HG03135 (cell line): ENCODE measurements at regions not wholly inside any gene's neighbourhood (a gene's known extent, or its start where the extent isn't known, plus 50 kb on each side); places are given as distances from the start of the nearest gene placed in this dataset.

Experiments
- ATAC-seq: cut with Tn5 transposase; IDR thresholded peaks from one replicate; pipeline ENCODE4 v1.9.1; 2021; ENCODE audit warnings: mild to moderate bottlenecking, moderate library complexity; ENCODE audit not compliant: unreplicated experiment

DNA sequence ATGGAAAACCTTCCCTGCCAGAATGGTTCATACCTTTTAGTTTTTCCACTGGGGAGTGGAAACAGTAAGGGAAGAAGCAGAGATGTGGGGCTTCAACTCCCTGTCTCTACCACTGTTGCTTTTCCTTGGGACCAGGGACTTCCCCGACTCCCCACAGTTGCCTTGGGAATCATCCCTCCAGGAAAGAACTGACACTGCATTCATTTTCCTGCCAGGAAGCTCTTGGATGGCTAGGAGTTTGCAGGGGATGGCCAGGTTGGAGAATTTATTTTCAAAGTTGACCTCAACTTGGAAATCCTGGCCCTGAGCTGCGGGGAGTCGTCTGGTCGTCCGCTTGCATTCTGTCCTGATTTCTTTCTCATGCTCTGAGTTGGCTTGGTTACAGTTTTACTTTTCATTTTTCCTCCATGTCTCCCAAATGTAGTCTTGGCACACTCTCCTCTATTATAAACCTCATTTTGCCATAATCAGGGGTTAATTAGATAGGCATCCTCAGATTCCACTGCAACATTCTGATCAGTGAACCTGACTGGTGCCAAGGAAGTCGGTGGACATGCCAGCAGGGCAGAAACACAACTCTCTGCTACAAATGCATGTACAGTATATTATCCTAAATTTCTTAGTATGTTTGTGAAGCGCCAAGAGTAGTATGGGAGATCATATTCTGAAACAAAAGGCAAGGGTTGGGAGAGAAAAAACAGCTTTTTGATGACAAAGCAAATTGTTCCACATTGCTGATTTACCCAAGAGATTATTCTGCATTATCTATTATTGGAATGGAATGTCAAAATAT is 220.5 kb upstream of the XYLT1 start:
- ATAC-seq, result no peak

DNA sequence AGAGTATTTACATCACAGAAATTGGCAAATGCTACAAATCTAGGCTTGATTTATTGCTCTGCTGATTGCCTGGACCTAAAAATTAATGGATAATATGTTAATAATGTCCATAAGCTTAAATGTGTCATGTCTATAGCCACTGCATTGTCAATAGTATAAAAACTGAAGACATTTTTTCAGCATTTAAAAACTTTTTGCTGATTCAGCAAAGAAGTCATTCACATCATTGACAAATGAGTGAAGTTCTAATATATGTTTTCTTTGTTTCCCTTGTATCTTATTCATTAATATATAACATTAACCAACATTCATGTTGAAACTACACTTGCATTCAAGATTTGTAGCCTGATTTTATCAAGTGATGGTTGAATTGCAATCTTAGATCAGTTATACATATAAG is 214.7 kb upstream of the XYLT1 start:
- no peak for ATAC-seq

DNA sequence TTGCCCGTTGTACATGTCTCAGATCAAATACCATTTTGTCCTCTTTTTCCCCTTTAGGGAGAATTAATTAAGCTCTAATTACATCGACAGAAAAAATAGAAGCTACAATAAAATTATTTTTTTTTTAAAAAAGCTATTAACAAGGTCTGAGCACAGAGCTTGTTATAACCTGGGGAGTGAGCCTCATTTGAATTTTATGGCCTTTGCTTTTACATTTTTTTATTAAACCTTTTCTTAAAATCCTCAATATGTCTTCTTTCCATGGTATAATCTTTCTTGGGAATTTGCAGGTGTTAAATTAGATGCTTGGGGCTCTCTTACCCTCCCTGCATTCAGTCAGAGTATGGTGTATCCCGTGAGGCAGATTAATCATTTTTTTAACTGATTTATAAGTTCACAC is 212.5 kb upstream of the XYLT1 start:
- ATAC-seq, result no peak

DNA sequence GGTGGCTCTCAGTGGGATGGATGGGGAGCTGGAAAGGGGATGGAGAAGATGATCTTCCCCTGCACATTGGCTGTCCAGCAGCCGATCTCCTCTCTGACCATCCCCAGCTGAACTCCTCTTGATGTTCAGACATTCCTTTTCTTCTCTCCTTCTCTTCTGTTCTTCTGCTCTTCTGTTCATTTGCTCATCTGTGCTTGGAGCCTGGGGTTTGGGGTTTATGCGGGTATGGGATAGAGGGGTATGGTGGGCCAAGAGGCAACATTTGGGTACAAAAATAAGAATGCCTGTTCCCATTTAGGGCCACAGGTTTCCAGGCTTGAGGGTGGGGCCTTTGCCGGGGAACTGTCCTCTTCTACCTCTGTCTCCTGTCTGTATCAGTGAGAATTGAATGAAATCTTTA is 205.4 kb upstream of the XYLT1 start:
- no peak for ATAC-seq

DNA sequence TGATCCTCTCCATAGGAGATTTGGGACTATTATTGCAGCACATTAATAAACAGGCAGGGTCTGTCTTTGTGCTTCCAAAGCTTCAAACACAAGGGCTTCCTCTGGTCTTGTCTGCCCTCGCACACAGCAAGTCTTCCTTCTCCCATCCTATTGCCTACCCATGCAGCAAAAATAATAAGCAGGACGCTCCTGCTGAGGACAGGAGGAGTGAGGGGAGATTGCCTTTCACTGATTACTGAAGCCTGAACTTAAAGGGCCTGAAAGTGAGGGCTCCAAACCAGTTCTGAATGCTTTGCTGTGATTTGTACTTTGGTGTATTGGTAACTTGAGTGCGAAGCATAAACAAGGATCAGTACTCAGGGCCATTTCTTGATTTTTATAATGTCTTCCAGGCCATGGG is 197.6 kb upstream of the XYLT1 start:
- ATAC-seq, result no peak

DNA sequence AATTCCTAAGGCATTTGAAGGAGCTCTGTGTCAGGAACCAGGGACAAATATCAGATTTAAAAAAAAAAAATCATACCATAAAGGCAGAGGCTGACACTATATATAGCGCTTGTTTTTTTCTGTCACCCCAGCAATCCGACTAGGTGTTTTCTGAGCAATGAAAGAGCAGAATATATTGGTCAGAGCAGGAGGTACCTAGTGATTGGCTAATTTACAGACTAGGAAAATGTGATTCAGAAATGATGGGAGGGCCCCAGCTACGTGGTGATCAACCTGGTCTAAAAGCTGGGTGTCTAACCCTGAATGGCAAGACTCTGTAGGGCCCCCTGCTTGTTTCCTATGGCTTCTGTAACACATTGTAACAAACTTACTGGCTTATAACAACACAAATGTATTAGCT is 195.5 kb upstream of the XYLT1 start:
- no peak for ATAC-seq

DNA sequence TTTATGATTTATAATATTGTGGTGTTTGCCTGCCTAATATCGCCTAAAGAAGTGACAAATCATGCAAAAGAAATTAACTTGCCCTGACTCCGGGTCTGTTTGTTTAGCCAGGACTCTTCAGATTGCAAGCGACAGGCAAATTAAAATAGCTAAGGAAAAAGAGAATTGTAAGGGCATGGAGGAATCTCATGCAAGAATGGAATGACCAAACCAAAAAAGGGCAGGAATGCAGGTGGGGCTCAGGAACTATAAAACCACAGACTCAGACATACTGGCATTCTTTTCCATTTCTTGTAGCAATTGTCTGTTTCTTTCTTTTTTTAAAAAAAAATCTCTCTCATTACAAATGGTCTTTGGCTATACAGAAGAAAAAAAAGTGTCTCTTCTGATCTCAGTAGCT is 188.1 kb upstream of the XYLT1 start:
- ATAC-seq, result no peak

DNA sequence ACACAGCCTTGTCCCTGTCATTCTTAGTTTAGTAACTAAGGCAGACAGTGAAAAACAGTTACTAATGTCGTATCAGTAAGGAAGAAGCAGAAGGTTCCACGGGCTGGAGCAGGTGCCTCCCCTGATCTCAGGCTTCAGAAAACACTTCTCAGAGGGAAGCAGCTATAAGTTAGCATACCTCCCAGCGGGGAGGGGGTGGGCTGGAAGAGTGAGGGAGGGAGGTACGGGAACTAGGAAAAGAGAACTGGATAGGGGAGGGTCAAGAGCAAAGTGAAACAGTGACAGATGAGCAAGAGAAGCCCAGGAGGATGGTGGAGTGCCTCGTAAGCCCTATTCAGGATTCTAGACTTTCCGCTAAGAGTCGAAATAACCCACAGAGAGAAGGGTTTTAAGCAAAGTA is 186.3 kb upstream of the XYLT1 start:
- ATAC-seq, result no peak

DNA sequence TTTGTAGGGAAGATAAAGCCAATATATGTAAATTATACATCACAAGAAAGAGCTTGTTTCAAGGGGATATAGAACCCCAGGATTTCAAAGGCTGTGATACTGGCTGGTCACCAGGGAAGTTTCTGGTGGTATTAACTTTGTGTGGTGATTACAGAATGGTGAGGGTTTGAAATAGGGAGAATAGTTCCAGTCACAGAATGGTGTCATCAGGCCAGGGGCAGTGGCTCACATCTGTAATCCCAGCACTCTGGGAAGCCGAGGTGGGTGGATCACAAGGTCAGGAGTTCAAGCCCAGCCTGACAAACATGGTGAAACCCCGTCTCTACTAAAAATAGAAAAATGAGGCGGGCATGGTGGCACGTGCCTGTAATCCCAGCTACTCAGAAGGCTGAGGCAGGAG is 183.8 kb upstream of the XYLT1 start:
- ATAC-seq, result no peak

DNA sequence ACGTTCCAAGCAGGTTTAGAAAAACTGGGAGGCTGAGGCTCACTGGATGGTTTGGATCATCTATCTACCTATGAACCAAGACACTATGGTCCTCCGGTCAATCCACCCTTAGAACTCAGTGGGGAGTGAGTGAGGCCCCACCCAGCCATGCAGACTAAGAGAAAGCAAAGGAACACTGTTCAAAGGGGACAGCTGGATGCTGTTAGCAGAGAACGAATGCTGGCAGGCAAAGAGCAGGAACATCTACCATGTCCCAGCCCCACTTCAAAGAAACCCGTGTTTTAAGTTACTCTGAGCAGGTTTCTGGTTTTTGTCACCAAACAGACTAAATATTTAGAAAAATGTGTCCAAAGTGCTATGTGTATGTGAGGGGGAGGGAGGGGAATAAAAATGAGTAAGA is 183.4 kb upstream of the XYLT1 start:
- no peak for ATAC-seq

DNA sequence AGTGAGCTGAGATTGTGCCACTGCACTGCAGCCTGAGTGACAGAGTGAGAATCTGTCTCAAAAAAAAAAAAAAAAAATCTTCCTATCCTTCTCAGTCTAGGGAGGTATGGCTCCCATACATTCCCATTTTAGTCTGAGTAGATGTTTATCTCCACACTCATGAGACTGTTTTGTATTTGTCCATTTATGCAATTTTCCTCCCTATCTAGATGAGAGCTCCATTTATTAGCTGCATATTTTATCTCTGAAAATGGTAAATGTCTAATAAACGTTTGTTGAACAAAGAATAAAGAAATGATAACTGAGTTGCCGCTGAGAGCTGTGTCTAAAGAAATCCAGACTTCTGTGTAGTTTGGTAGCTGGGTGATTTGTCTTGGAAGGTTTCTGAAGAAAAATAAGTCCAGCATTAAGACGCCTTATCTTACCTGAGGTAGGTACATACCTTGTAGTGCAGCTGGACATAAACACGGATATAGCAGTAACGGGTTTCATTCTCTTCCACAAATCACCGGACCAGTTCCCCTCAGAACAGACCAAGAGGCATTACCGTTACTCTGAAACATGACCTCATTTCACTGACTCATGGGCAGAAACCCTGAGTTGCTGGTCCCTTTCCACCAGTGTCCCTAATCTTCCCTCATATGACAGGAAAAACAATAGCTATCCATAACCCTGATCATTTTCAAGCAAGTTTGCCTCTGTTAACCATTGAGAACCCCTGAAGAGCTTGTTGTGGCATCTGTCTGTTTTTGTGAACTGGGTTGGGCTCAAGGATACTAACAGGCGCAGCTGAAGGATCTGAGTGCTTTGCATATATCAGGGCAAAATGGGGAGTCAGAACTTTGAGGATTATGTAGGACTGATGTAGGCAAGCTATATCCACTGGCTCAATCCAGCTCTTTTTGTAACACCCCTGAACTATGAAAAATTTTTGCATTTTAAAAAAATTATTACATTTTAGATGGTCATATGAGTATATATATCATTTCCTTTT is 177.4 kb upstream of the XYLT1 start:
- ATAC-seq, result no peak

DNA sequence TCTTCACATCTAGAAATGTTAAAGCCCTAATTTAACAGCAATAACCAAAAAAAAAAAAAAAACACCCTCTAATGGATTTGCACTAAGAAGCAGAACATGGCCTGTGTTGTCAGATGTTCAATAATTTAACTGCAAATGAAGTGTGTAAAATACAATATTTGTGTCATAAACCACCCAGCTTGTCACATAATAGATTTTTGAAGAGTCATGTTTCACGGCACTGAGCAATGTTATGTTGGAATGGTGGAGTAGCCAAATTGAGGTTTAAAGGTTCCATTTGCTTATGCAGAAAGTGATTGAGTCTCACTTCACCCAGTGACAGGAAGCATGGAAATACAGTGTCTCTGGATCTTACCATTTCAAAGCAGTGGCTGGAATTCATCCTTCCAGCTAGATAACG is 173.2 kb upstream of the XYLT1 start:
- ATAC-seq, result no peak

DNA sequence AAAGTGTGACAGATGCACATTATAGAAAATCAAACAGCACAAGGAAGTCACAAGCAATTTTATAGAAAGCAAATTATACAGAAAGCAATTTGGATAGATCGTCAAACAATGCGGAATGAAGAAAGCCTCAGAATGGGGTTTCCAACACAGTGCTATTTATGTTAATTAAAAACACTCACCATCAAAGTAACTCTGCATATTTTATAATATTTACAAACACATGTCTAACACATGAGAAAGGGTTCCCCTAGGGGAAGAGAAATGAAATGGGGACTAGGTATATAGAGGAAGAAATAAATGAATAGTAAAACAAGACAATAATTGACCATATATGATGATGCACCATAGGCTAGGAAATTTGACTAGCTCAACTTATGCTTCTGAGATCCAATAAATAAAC is 171.2 kb upstream of the XYLT1 start:
- ATAC-seq, result no peak

DNA sequence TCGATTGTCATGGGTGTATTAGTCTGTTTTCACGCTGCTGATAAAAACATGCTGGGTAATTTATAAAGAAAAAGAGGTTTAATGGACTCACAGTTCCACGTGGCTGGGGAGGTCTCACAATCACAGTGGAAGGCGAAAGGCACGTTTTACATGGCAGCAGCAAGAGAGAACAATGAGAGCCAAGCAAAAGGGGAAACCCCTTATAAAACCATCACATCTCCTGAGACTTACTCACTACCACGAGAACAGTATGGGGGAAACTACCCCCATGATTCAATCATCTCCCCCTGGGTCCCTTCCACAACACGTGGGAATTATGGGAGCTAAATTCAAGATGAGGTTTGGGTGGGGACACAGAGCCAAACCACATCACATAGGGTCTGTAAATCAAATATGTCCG is 167.4 kb upstream of the XYLT1 start:
- ATAC-seq, result no peak

DNA sequence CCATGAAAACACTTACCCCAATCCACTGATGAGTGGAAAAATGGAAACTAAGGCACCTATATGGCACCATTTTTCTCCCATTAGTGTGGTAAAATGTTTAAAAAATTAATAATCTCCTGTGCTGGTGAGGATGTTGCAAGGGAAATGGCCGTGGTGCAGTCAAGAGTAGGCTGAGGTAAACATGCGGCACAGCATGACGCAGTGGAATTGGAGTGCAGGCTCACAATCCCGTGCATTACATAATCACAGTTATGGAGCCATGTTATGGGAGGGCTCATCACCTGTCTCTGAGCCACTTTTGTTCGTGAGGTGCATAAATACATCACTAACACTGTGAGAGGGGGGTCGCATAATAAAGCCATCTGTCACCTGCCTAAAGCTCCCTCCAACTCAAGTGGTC is 164.4 kb upstream of the XYLT1 start:
- no peak for ATAC-seq

DNA sequence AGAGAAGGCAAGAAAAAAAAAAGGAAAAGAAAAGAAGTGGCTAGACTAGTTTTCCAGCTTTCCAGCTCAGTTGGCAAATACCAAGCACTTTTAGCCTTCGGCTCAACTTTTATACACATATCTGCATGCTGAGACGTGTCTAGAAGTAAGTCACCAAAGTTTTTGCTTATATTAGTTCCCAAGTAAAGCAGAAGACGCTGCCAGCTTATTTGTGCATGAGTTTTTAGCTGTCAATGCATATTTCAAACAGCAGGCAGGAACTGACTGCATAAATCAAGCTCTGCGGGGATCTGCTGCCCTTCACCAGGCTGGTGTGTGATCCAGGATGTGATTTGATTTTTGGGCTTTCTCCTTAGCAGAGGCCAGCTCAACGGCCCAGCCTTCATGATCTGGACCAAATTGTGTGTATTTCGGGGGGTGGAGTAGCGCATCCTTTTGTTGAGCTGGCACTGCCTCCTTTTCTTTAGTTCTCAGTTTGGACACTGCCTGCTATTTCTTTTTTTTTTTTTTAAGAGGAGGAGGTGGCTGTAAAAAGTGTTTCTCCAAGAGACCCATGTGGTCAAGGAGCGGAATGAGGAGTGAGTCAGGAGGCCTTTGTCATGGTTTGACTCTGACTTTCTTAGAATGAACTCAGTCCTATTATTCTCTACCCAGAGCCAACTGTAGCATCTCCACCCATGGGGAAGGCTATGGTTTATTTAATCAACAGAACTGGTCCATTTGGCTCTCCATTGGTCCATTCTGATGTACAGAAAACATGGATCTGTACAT is 162.6 kb upstream of the XYLT1 start:
- no peak for ATAC-seq

DNA sequence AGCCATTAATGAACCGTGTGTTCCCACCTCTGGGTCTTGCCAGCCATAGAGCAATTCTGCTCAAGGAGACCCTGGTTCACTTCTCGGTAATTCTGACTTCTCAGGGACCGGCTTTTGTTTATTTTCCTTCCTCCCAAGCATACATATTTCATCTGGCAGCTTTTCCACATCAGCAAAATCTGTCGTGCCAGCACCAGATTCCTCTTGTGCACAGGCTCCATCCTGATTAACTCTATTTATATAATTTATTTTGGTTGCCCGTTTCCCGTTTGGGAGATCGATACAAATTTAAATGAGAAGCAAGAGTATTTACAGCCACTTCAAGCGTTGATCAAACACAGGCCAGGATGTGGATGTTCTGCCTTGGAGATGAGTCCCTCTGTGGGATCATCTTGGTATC is 161.9 kb upstream of the XYLT1 start:
- no peak for ATAC-seq

DNA sequence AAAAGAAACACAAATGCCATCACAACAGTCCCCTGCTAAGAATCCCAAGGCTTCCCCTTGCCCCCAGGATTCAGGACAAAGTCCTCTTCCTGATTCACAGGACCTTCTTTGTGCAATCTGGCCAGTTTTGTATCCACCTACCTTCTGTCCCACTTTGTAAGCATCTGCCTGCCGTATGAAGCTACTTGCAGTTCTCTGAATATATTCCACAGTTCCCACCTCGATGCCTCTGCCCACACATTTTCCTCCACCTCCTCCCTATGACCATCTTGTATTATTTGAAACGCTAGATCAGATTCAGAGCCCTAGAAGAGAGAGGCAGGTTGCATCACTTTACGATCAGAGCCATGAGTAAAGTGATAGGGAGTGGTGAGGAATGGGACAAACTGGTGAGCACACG is 159.2 kb upstream of the XYLT1 start:
- no peak for ATAC-seq

DNA sequence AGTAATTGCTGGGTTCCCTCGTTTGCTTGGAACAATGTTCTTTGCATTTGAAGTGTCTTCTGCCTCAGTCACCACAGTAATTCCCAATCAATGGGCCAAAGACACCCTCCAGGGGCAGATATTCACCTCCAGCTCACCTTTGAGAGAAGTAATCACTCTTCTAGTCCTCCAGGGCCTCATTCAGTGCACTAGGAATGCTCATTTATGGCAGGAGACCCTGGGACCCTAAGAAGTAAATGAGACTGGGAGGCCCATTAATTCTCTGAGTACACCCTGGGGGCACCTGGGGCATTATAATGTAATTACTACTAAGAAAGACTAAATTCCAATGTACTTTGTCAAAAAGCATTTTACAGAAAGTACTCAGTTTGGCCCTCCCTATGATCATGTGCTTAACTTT is 158.2 kb upstream of the XYLT1 start:
- ATAC-seq, result no peak

DNA sequence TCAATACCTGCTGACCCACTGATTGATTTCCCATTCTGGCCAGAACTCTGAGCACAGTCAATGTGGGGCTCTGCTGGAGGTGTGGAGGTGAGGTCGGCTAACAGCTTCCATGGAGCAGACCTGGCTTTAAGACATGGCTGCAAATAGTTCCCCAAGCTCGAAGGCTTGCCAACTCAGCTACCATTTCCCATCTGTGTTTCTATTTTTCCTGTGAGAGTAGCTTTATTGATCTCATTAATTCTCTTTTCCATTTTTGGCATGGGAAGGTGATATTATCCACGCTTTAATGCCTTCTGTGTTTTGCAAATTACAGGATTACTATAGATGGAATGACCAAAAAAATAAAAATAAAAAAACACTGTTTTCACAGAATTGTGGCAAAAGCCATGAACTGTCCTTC is 151.6 kb upstream of the XYLT1 start:
- ATAC-seq, result no peak

DNA sequence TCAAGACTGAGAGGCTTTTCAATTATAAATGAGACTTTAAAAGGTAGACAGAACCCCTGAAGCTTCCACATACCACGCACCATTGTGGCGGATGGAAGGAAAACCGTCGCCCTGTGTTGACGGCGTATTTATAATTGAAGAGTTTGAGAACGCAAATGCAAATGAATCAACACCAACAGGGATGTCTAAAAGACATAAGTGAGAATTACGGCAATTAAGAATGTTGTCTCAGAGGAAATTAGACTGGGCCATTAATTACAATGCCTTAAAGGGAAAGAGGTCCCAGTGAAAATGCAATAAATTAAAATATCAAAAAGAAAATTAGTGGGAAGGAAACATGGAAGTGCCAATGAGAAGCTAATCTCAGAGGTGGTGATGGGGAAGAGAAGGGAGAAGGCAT is 148.5 kb upstream of the XYLT1 start:
- ATAC-seq, result no peak
